ENCODE measurements at regions not wholly inside any gene's neighbourhood (a gene's known extent, or its start where the extent isn't known, plus 50 kb on each side); places are given as distances from the start of the nearest gene placed in this dataset.

GRCh38 chr3:165406425-165406824 is 210.2 kb upstream of the SLITRK3 start:
- TF ChIP-seq CTCF (IDR thresholded peaks at IDR 0.05): no peak
- no peak for TF ChIP-seq POLR2A (IDR thresholded peaks at IDR 0.05)
- no peak for TF ChIP-seq EP300 (IDR thresholded peaks at IDR 0.05)
- TF ChIP-seq POLR2AphosphoS5 (IDR thresholded peaks at IDR 0.05): no peak
